HEK293 (cell line): ENCODE measurements at regions not wholly inside any gene's neighbourhood (a gene's known extent, or its start where the extent isn't known, plus 50 kb on each side); places are given as distances from the start of the nearest gene placed in this dataset.
A peak's percentile ranks its signal among the peaks of the same experiment; 100 is the strongest.

Experiments used
- CTCF ChIA-PET: fragments of 350-600 bp; formaldehyde crosslinking; extraction: SDS; loops from one replicate; lab custom pipeline; 2021; ENCODE audit warnings: antibody characterized with exemption; lab: Yijun Ruan, JAX
- POLR2A ChIA-PET: fragments of 300-600 bp; formaldehyde crosslinking; extraction: SDS; loops from one replicate; lab custom pipeline; 2020; ENCODE audit warnings: antibody characterized with exemption, inconsistent platforms; lab: Yijun Ruan, JAX
- H3K27ac ChIP-seq: fragments of 200-500 bp; sonication (Bioruptor generic); 2 replicates; pipeline ENCODE4 v1.5.1; 2014; ENCODE audit warnings: low read depth, low read length, control low read depth, inconsistent platforms; ENCODE audit errors: extremely low read depth
- H3K36me3 ChIP-seq, 2 experiments: fragments of 200-500 bp in 1 of 2; sonication (Bioruptor generic) in 1 of 2; 1 replicate in 1 of 2; 2 replicates in 1 of 2; pipeline ENCODE4 v1.5.1; 2014 to 2017; ENCODE audit warnings: inconsistent platforms in 2 of 2, low read length in 2 of 2; ENCODE audit not compliant: control insufficient read depth in 2 of 2, insufficient read depth in 1 of 2
- H3K4me1 ChIP-seq: fragments of 200-500 bp; sonication (Bioruptor generic); 2 replicates; pipeline ENCODE4 v1.5.1; 2014; ENCODE audit warnings: mild to moderate bottlenecking, low read length, inconsistent platforms; ENCODE audit not compliant: control insufficient read depth, insufficient read depth
- H3K4me3 ChIP-seq: 2 replicates; pipeline ENCODE4 v1.5.1; 2011; ENCODE audit warnings: low read depth, mild to moderate bottlenecking, control low read depth, low read length, moderate library complexity
- H3K9me3 ChIP-seq: fragments of 200-500 bp; sonication (Bioruptor generic); 2 replicates; pipeline ENCODE4 v1.5.1; 2014; ENCODE audit warnings: low read depth, low read length, inconsistent platforms; ENCODE audit not compliant: control insufficient read depth, insufficient read depth
- FEZF1 ChIP-seq: fragments of 450-650 bp; formaldehyde crosslinking; IDR thresholded peaks from 2 replicates; pipeline ENCODE4 v1.5.1; 2016; ENCODE audit warnings: missing biosample characterization, missing genetic modification characterization
- GLIS1 ChIP-seq: fragments of 450-650 bp; formaldehyde crosslinking; IDR thresholded peaks from 2 replicates; pipeline ENCODE4 v1.5.1; 2016; ENCODE audit warnings: missing biosample characterization, missing genetic modification characterization
- KLF10 ChIP-seq: fragments of 450-650 bp; IDR thresholded peaks from 2 replicates; pipeline ENCODE4 v1.5.1; 2018; ENCODE audit warnings: missing biosample characterization, mild to moderate bottlenecking, missing genetic modification characterization
- KLF8 ChIP-seq: fragments of 450-650 bp; formaldehyde crosslinking; IDR thresholded peaks from 2 replicates; pipeline ENCODE4 v1.5.1; 2016; ENCODE audit warnings: missing biosample characterization, missing genetic modification characterization
- OVOL3 ChIP-seq: fragments of 450-650 bp; formaldehyde crosslinking; IDR thresholded peaks from 2 replicates; pipeline ENCODE4 v1.5.1; 2016; ENCODE audit warnings: missing biosample characterization, missing genetic modification characterization
- SCRT2 ChIP-seq: fragments of 450-650 bp; formaldehyde crosslinking; IDR thresholded peaks from 2 replicates; pipeline ENCODE4 v1.5.1; 2016; ENCODE audit warnings: missing biosample characterization, missing genetic modification characterization
- WT1 ChIP-seq: fragments of 450-650 bp; formaldehyde crosslinking; IDR thresholded peaks from 2 replicates; pipeline ENCODE4 v1.5.1; 2016; ENCODE audit warnings: missing biosample characterization, missing genetic modification characterization
- YY1 ChIP-seq: fragments of 450-650 bp; formaldehyde crosslinking; IDR thresholded peaks from 2 replicates; pipeline ENCODE4 v1.5.1; 2018; ENCODE audit warnings: missing biosample characterization, missing genetic modification characterization
- ZFHX2 ChIP-seq: fragments of 450-650 bp; formaldehyde crosslinking; conservative IDR thresholded peaks from 2 replicates; pipeline ENCODE4 v1.5.1; 2016; ENCODE audit warnings: missing biosample characterization, missing genetic modification characterization
- ZNF112 ChIP-seq: fragments of 450-650 bp; formaldehyde crosslinking; IDR thresholded peaks from 2 replicates; pipeline ENCODE4 v1.5.0; 2017; ENCODE audit warnings: missing biosample characterization, missing genetic modification characterization
- ZNF132 ChIP-seq: fragments of 450-650 bp; formaldehyde crosslinking; IDR thresholded peaks from 2 replicates; pipeline ENCODE4 v1.5.1; 2017; ENCODE audit warnings: missing biosample characterization, missing genetic modification characterization, borderline replicate concordance
- ZNF175 ChIP-seq: fragments of 450-650 bp; formaldehyde crosslinking; IDR thresholded peaks from 2 replicates; pipeline ENCODE4 v1.5.1; 2016; ENCODE audit warnings: missing biosample characterization, missing genetic modification characterization
- ZNF223 ChIP-seq: fragments of 450-650 bp; formaldehyde crosslinking; IDR thresholded peaks from 2 replicates; pipeline ENCODE4 v1.5.1; 2016; ENCODE audit warnings: missing biosample characterization, missing genetic modification characterization
- ZNF248 ChIP-seq: fragments of 450-650 bp; formaldehyde crosslinking; IDR thresholded peaks from 2 replicates; pipeline ENCODE4 v1.5.1; 2017; ENCODE audit warnings: missing biosample characterization, missing genetic modification characterization
- ZNF350 ChIP-seq: fragments of 450-650 bp; formaldehyde crosslinking; IDR thresholded peaks from 2 replicates; pipeline ENCODE4 v1.5.0; 2017; ENCODE audit warnings: missing biosample characterization, mild to moderate bottlenecking, missing genetic modification characterization
- ZNF366 ChIP-seq: fragments of 450-650 bp; formaldehyde crosslinking; conservative IDR thresholded peaks from 2 replicates; pipeline ENCODE4 v1.5.1; 2016; ENCODE audit warnings: missing biosample characterization, missing genetic modification characterization
- ZNF514 ChIP-seq: fragments of 450-650 bp; formaldehyde crosslinking; IDR thresholded peaks from 2 replicates; pipeline ENCODE4 v1.5.1; 2016; ENCODE audit warnings: missing biosample characterization, missing genetic modification characterization
- ZNF558 ChIP-seq: fragments of 450-650 bp; formaldehyde crosslinking; IDR thresholded peaks from 2 replicates; pipeline ENCODE4 v1.5.1; 2016; ENCODE audit warnings: missing biosample characterization, missing genetic modification characterization
- ZNF623 ChIP-seq: fragments of 450-650 bp; formaldehyde crosslinking; IDR thresholded peaks from 2 replicates; pipeline ENCODE4 v1.5.1; 2016; ENCODE audit warnings: missing biosample characterization, missing genetic modification characterization
- ZNF624 ChIP-seq: fragments of 450-650 bp; formaldehyde crosslinking; IDR thresholded peaks from 2 replicates; pipeline ENCODE4 v1.5.1; 2017; ENCODE audit warnings: missing biosample characterization, missing genetic modification characterization
- ZNF76 ChIP-seq: fragments of 450-650 bp; formaldehyde crosslinking; IDR thresholded peaks from 2 replicates; pipeline ENCODE4; 2016; ENCODE audit warnings: low read depth, missing biosample characterization, missing genetic modification characterization, borderline replicate concordance
- ZXDB ChIP-seq: fragments of 450-650 bp; formaldehyde crosslinking; IDR thresholded peaks from 2 replicates; pipeline ENCODE4 v1.5.1; 2016; ENCODE audit warnings: missing biosample characterization, missing genetic modification characterization
- TF ChIP-seq, protein P1 (sequence below): fragments of 450-650 bp; formaldehyde crosslinking; IDR thresholded peaks from 2 replicates; pipeline ENCODE4 v1.5.1; 2016; ENCODE audit warnings: missing biosample characterization, missing genetic modification characterization
- TF ChIP-seq, protein P2 (sequence below): fragments of 450-650 bp; formaldehyde crosslinking; IDR thresholded peaks from 2 replicates; pipeline ENCODE4 v1.5.1; 2016; ENCODE audit warnings: missing biosample characterization, missing genetic modification characterization, borderline replicate concordance
- TF ChIP-seq, protein P3 (sequence below): fragments of 450-650 bp; formaldehyde crosslinking; IDR thresholded peaks from 2 replicates; pipeline ENCODE4 v1.5.1; 2016; ENCODE audit warnings: missing biosample characterization, missing genetic modification characterization
- TF ChIP-seq, protein P4 (sequence below): fragments of 450-650 bp; IDR thresholded peaks from 2 replicates; pipeline ENCODE4 v1.5.1; 2018; ENCODE audit warnings: missing biosample characterization, mild to moderate bottlenecking, missing genetic modification characterization

DNA sequence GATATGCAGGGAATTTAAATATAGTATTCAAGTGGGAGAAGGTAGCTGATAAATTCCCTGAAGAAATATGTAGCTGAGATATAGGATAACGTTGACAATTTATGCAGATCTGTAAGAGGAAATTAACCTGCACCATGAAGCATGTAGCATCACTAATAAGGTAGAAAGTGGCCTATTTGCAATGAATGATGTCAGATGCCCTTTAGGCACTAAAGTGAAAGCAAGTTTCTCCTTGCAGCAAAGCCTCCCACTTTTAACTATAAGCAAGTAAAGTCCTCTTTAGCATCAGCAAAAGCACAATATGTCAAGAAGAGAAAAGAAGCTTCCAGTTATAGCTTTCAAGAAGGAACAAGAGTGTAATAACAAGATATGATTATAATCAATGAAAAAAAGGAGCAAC lies 102.5 kb upstream of the SLITRK1 start (continued):
- TF ChIP-seq, protein P1, sequence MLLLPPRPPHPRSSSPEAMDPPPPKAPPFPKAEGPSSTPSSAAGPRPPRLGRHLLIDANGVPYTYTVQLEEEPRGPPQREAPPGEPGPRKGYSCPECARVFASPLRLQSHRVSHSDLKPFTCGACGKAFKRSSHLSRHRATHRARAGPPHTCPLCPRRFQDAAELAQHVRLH (tag by site-specific recombination), result no peak
- TF ChIP-seq, protein P2, sequence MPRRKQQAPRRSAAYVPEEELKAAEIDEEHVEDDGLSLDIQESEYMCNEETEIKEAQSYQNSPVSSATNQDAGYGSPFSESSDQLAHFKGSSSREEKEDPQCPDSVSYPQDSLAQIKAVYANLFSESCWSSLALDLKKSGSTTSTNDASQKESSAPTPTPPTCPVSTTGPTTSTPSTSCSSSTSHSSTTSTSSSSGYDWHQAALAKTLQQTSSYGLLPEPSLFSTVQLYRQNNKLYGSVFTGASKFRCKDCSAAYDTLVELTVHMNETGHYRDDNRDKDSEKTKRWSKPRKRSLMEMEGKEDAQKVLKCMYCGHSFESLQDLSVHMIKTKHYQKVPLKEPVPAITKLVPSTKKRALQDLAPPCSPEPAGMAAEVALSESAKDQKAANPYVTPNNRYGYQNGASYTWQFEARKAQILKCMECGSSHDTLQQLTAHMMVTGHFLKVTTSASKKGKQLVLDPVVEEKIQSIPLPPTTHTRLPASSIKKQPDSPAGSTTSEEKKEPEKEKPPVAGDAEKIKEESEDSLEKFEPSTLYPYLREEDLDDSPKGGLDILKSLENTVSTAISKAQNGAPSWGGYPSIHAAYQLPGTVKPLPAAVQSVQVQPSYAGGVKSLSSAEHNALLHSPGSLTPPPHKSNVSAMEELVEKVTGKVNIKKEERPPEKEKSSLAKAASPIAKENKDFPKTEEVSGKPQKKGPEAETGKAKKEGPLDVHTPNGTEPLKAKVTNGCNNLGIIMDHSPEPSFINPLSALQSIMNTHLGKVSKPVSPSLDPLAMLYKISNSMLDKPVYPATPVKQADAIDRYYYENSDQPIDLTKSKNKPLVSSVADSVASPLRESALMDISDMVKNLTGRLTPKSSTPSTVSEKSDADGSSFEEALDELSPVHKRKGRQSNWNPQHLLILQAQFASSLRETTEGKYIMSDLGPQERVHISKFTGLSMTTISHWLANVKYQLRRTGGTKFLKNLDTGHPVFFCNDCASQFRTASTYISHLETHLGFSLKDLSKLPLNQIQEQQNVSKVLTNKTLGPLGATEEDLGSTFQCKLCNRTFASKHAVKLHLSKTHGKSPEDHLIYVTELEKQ (tag by site-specific recombination), result no peak
- TF ChIP-seq FEZF1, result no peak
- TF ChIP-seq GLIS1 (tag by site-specific recombination), result no peak
- no peak for TF ChIP-seq KLF10
- no peak for TF ChIP-seq ZNF112 (tag by site-specific recombination)
- TF ChIP-seq ZNF624 (tag by site-specific recombination), result no peak
- TF ChIP-seq OVOL3 (tag by site-specific recombination), result no peak

DNA sequence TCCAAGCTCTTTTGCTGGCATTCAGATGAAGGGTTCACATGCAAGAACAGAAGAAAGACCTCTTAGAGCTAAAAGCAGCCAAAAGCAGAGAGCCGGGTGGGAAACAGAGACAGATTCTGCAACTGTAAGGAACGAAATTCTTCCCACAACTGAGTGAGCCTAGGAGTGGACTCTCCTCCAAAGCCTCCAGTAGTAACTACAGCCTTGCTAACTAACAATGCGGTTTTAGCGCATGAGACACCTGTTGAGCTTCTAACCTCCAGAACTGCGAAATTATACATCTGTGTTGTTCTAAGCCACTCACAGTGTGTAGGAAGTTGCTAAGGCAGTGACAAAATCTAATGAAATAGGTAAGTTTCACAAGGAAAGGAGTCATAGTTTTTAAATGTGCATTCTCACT lies 98.1 kb upstream of the SLITRK1 start:
- no peaks in the 10 kb centered on the region for H3K9me3 ChIP-seq
- no peaks in the 10 kb centered on the region for H3K4me1 ChIP-seq
- ChIA-PET POLR2A (no interaction called here), CTCF (no interaction called here)
- no peak overlapping the region for H3K4me3 ChIP-seq
- TF ChIP-seq SCRT2 (tag by site-specific recombination), result peak; percentile 50
- TF ChIP-seq, protein P3, sequence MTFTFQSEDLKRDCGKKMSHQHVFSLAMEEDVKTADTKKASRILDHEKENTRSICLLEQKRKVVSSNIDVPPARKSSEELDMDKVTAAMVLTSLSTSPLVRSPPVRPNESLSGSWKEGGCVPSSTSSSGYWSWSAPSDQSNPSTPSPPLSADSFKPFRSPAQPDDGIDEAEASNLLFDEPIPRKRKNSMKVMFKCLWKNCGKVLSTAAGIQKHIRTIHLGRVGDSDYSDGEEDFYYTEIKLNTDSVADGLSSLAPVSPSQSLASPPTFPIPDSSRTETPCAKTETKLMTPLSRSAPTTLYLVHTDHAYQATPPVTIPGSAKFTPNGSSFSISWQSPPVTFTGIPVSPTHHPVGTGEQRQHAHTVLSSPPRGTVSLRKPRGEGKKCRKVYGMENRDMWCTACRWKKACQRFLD (tag by site-specific recombination), result no peak
- H3K27ac ChIP-seq, result no peak overlapping the region
- H3K36me3 ChIP-seq, result no peaks in the 10 kb centered on the region

DNA sequence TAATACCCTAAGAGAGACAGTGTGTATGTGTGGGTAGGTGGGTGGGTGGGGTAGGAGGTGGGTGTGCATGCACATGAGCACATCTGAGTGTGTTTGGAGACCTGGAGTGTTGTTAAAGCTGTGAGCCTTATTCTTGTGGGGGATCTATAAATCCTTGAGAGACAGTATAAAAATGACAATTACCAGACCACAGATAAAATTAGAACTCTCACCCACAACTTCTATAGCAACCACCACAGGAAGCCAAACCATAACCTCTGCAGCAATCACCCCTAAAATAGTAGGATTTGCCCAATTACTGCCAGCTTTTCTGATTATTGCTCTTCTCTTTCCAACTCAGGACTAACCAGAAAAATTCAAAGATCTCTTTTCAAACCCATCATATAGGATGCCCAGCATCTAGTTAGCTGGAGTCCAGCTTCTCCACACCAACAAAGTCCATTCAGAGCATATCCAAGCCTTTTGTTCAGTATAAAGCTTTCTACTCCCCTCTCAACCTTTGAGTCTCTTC lies 93.4 kb upstream of the SLITRK1 start:
- ChIA-PET CTCF (no interaction called here), POLR2A (no interaction called here)

More for the DNA sequence above, 93.4 kb upstream of the SLITRK1 start:
- no peaks in the 10 kb centered on the region for H3K4me1 ChIP-seq
- no peak overlapping the region for H3K27ac ChIP-seq
- H3K36me3 ChIP-seq, result no peaks in the 10 kb centered on the region
- no peak overlapping the region for H3K4me3 ChIP-seq
- H3K9me3 ChIP-seq, result no peaks in the 10 kb centered on the region
- TF ChIP-seq ZNF558 (tag by site-specific recombination), result no peak
- no peak for TF ChIP-seq ZNF223 (tag by site-specific recombination)
- no peak for TF ChIP-seq ZNF350 (tag by site-specific recombination)
- no peak for TF ChIP-seq ZXDB (tag by site-specific recombination)
- no peak for TF ChIP-seq ZNF623
- no peak for TF ChIP-seq YY1 (tag by site-specific recombination)
- TF ChIP-seq, protein P4, sequence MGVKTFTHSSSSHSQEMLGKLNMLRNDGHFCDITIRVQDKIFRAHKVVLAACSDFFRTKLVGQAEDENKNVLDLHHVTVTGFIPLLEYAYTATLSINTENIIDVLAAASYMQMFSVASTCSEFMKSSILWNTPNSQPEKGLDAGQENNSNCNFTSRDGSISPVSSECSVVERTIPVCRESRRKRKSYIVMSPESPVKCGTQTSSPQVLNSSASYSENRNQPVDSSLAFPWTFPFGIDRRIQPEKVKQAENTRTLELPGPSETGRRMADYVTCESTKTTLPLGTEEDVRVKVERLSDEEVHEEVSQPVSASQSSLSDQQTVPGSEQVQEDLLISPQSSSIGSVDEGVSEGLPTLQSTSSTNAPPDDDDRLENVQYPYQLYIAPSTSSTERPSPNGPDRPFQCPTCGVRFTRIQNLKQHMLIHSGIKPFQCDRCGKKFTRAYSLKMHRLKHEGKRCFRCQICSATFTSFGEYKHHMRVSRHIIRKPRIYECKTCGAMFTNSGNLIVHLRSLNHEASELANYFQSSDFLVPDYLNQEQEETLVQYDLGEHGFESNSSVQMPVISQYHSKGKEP (tag by site-specific recombination), result no peak
- no peak for TF ChIP-seq ZFHX2
- no peak for TF ChIP-seq ZNF132 (tag by site-specific recombination)
- no peak for TF ChIP-seq ZNF248 (tag by site-specific recombination)
- no peak for TF ChIP-seq OVOL3 (tag by site-specific recombination)
- no peak for TF ChIP-seq ZNF514 (tag by site-specific recombination)
- TF ChIP-seq KLF8 (tag by site-specific recombination), result no peak
- TF ChIP-seq ZNF175 (tag by site-specific recombination), result no peak
- no peak for TF ChIP-seq WT1
- TF ChIP-seq ZNF76 (tag by site-specific recombination), result no peak
- TF ChIP-seq ZNF366 (tag by site-specific recombination), result no peak
